ENCODE measurements at regions not wholly inside any gene's neighbourhood (a gene's known extent, or its start where the extent isn't known, plus 50 kb on each side); places are given as distances from the start of the nearest gene placed in this dataset.

DNA sequence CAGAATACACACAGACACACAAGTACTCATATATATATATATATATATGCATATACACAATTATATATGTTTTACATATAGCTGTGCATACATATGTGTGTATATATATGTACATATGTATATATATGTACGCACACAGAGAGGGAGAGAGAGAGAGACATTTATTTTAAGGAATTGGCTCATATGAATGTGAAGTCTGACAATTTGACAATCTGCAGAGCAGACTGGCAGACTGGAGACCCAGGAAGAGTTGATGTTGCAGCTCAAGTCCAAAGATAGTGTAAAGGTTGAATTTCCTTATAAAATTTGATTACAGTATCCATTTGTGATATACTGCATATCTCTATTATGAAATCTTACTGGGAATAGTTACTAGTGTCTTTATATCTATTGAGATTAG, 1330.3 kb upstream of the CADM2 start:
- in situ Hi-C loops (cut with MboI) (no loop called here), intact Hi-C loops (cut with micrococcal nuclease; ENCODE audit: unreplicated experiment) (no loop called here)
- POLR2A ChIA-PET: no interaction called here
- ATAC-seq: no peak
- CTCF ChIA-PET: no interaction called here
- SMC1A ChIA-PET (ENCODE audit: uncharacterized antibody, unreplicated experiment): no interaction called here
- no peaks in the 10 kb centered on the region for H3K4me1 ChIP-seq (ENCODE audit: control insufficient read depth, insufficient read depth, low read length)
- no peaks in the 10 kb centered on the region for H3K27me3 ChIP-seq (replicated peaks in 1 of 2; ENCODE audit: control insufficient read depth in 2 of 2, insufficient read depth in 2 of 2, low read length in 1 of 2)
- no peaks in the 10 kb centered on the region for H3K9me3 ChIP-seq (replicated peaks; ENCODE audit: control insufficient read depth, insufficient read depth, low read length)
- no peak overlapping the region for H2AFZ ChIP-seq (ENCODE audit: control insufficient read depth, low read depth, low read length)
- no peak overlapping the region for H3K27ac ChIP-seq (ENCODE audit: control insufficient read depth, insufficient read depth)
- H3K36me3 ChIP-seq (ENCODE audit: control insufficient read depth in 2 of 2, insufficient read depth in 2 of 2, low read length in 1 of 2): no peaks in the 10 kb centered on the region
- no peak overlapping the region for H3K4me2 ChIP-seq (ENCODE audit: control insufficient read depth, insufficient read depth)
- BruUV-seq (replicated peaks): no TSS peak
- FAIRE-seq: no peak
- H3K9ac ChIP-seq (ENCODE audit: control insufficient read depth, insufficient read depth, low read length): no peak overlapping the region
- RAD21 ChIA-PET (ENCODE audit: unreplicated experiment): no interaction called here
- H3K4me3 ChIP-seq: no peak overlapping the region
- H4K20me1 ChIP-seq (ENCODE audit: control insufficient read depth, insufficient read depth): no peaks in the 10 kb centered on the region
- 73% methylated on average over 1 of the region's 1 CpG for WGBS (ENCODE audit: insufficient coverage, insufficient replicate concordance, low lambda C conversion rate, missing lambda C conversion rate)
- TF ChIP-seq FOXK2 (IDR thresholded peaks at IDR 0.05) (no peak), KDM1A (IDR thresholded peaks at IDR 0.05; ENCODE audit: borderline replicate concordance) (no peak), RELA (IDR thresholded peaks at IDR 0.05; ENCODE audit: borderline replicate concordance, partially characterized antibody) (no peak), USF1 (IDR thresholded peaks at IDR 0.05; ENCODE audit: borderline replicate concordance, extremely low read length, insufficient read depth, low read depth, low read length) (no peak), ZSCAN29 (IDR thresholded peaks at IDR 0.05) (no peak), SPI1 (IDR thresholded peaks at IDR 0.05; ENCODE audit: borderline replicate concordance, insufficient read depth, low read depth, low read length) (no peak), SP1 (IDR thresholded peaks at IDR 0.05; ENCODE audit: low read depth, low read length) (no peak), MYB (IDR thresholded peaks at IDR 0.05; ENCODE audit: borderline replicate concordance, low read depth, low read length) (no peak), YY1 (IDR thresholded peaks at IDR 0.05; ENCODE audit: low read depth, low read length) (no peak), ZNF24 (IDR thresholded peaks at IDR 0.05) (no peak), POLR2A (IDR thresholded peaks at IDR 0.05; ENCODE audit: low read depth, low read length) (no peak), HDGF (IDR thresholded peaks at IDR 0.05) (no peak), NFIC (IDR thresholded peaks at IDR 0.05; ENCODE audit: low read depth, low read length) (no peak)
- no peak for DNase-seq (ENCODE audit: low read depth, low spot score)
- no peaks in the 10 kb centered on the region for H3K79me2 ChIP-seq (ENCODE audit: control insufficient read depth, insufficient read depth, low read length)

Measured in GM12878 (cell line).